ENCODE measurements at regions not wholly inside any gene's neighbourhood (a gene's known extent, or its start where the extent isn't known, plus 50 kb on each side); places are given as distances from the start of the nearest gene placed in this dataset.

GRCh38 chr14:106207316-106207715, 680.9 kb downstream of the TMEM121 start:
- Histone ChIP-seq H3K9me3 (no peaks in the 10 kb centered on the region), H3K4me3 (no peak overlapping the region), H3K4me1 (ENCODE audit: low read depth) (no peaks in the 10 kb centered on the region), H3K36me3 (ENCODE audit: low read depth) (no peaks in the 10 kb centered on the region)
- DNase-seq (no peak), ATAC-seq (no peak)
- intact Hi-C loops (cut with DNase I, micrococcal nuclease) = no loop called here
- no peak for TF ChIP-seq CTCF (IDR thresholded peaks at IDR 0.05)

GRCh38 chr14:106208794-106209193, 682.4 kb downstream of the TMEM121 start:
- Histone ChIP-seq H3K4me1 (ENCODE audit: low read depth) (no peaks in the 10 kb centered on the region), H3K9me3 (no peaks in the 10 kb centered on the region), H3K4me3 (no peak overlapping the region), H3K36me3 (ENCODE audit: low read depth) (no peaks in the 10 kb centered on the region)
- TF ChIP-seq CTCF (IDR thresholded peaks at IDR 0.05) = no peak
- ATAC-seq (no peak), DNase-seq (no peak)
- intact Hi-C loops (cut with DNase I, micrococcal nuclease) = no loop called here

- no peaks in the 10 kb centered on the region for H3K36me3 ChIP-seq (ENCODE audit: low read depth)
- TF ChIP-seq CTCF (IDR thresholded peaks at IDR 0.05) = no peak
- no peak overlapping the region for H3K4me3 ChIP-seq
- ATAC-seq (no peak), DNase-seq (no peak)
- intact Hi-C loops (cut with DNase I, micrococcal nuclease) = no loop called here
- no peaks in the 10 kb centered on the region for H3K9me3 ChIP-seq
- H3K4me1 ChIP-seq (ENCODE audit: low read depth) = no peaks in the 10 kb centered on the region
Observed at GRCh38 chr14:106209755-106210154, 683.4 kb downstream of the TMEM121 start.

GRCh38 chr14:106210650-106211049, 684.3 kb downstream of the TMEM121 start:
- Histone ChIP-seq H3K4me3 (no peak overlapping the region), H3K9me3 (no peaks in the 10 kb centered on the region), H3K4me1 (ENCODE audit: low read depth) (no peaks in the 10 kb centered on the region), H3K36me3 (ENCODE audit: low read depth) (no peaks in the 10 kb centered on the region)
- intact Hi-C loops (cut with DNase I, micrococcal nuclease) = no loop called here
- ATAC-seq (no peak), DNase-seq (peak in 1 of 3 donors; percentile 11)
- no peak for TF ChIP-seq CTCF (IDR thresholded peaks at IDR 0.05)

- no peak for TF ChIP-seq CTCF (IDR thresholded peaks at IDR 0.05)
- Histone ChIP-seq H3K4me1 (ENCODE audit: low read depth) (no peaks in the 10 kb centered on the region), H3K4me3 (no peak overlapping the region), H3K36me3 (ENCODE audit: low read depth) (no peaks in the 10 kb centered on the region), H3K9me3 (no peaks in the 10 kb centered on the region)
- ATAC-seq = no peak
- intact Hi-C loops (cut with DNase I, micrococcal nuclease) = no loop called here
- no peak for DNase-seq
Observed at GRCh38 chr14:106211334-106211900, 685.0 kb downstream of the TMEM121 start.

GRCh38 chr14:106215229-106215628, 688.8 kb downstream of the TMEM121 start:
- H3K9me3 ChIP-seq = no peaks in the 10 kb centered on the region
- H3K4me3 ChIP-seq = no peak overlapping the region
- H3K36me3 ChIP-seq (ENCODE audit: low read depth) = no peaks in the 10 kb centered on the region
- no peaks in the 10 kb centered on the region for H3K4me1 ChIP-seq (ENCODE audit: low read depth)
- TF ChIP-seq CTCF (IDR thresholded peaks at IDR 0.05) = no peak
- intact Hi-C loops (cut with DNase I, micrococcal nuclease) = no loop called here
- ATAC-seq = no peak
- DNase-seq = no peak

Measured in mucosa of descending colon (tissue), 3 donors.